EL (cell line): ENCODE measurements at regions not wholly inside any gene's neighbourhood (a gene's known extent, or its start where the extent isn't known, plus 50 kb on each side); places are given as distances from the start of the nearest gene placed in this dataset.
"Not testable (repeated sequence)": the region's sequence is repeated elsewhere in the genome, so short reads cannot be mapped to it uniquely, and the experiment has no call there.

Experiments used
- DNase-seq: peaks from one replicate; pipeline ENCODE4 v3.0.0-alpha.2; 2016

DNA sequence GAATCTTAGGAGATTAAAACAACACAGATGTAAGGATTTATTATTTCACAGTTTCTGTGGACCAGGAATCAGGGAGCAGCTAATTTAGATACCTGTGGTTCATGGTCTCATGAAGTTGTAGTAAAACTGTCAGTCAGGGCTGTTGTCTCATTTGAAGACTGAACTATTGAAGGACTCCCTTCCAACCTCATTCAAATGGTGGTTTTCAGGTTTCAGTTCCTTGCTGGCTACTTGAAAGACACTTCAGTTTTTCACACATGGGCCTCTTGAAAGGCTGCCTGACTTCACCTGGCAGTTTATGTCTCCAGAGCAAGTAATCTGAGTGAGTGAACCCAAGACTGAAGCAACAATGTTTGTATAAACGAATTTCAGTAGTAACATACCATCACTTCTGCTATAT is 915.9 kb downstream of the PLA2G4A start:
- no peak for DNase-seq

DNA sequence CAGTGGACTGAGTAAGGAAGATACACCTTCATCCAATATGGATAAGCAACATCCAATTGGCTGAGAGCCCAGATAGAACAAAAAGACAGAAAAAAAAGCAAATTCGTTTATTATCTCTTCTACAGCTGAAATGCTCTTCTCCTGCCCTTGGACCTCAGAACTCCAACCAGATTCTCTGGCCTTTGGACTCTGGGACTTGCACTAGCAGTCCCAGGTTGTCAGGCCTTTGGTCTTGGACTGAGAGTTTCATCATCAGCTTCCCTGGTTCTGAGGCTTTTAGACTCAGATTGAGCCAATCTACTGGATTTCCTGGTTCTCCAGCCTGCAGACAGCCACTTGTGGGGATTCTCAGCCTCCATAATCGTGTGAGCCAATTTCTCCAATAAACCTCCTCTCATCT is 926.8 kb downstream of the PLA2G4A start:
- DNase-seq, result no peak

DNA sequence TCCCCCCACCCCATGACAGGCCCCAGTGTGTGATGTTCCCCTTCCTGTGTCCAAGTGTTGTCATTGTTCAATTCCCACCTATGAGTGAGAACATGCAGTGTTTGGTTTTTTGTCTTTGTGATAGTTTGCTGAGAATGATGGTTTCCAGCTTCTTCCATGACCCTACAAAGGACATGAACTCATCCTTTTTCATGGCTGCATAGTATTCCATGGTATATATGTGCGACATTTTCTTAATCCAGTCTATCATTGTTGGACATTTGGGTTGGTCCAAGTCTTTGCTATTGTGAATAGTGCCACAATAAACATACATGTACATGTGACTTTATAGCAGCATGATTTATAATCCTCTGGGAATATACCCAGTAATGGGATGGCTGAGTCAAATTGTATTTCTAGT is 927.9 kb downstream of the PLA2G4A start:
- DNase-seq, result not testable (repeated sequence)

DNA sequence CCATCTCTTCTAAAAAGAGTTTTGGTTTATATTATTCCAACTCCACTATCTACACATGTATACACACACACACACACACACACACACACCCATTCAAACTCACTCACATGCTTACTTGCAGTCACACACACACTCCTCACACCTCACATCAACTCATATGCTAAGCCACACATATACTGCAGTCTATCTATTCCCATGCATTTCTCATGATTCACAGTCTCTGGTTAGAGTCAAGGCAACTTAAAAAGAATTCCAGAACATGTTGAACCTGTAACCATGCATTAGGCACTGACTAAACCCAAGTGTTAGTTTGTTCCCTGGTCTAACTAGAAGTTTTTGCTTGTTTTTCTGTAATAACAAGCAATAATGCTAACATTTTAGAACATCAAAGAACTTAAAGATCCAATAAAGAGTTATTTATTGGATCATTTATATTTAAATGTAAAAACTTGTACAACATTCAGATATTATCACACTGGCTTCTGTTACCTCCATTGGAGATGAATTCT is 931.1 kb downstream of the PLA2G4A start:
- DNase-seq, result no peak

DNA sequence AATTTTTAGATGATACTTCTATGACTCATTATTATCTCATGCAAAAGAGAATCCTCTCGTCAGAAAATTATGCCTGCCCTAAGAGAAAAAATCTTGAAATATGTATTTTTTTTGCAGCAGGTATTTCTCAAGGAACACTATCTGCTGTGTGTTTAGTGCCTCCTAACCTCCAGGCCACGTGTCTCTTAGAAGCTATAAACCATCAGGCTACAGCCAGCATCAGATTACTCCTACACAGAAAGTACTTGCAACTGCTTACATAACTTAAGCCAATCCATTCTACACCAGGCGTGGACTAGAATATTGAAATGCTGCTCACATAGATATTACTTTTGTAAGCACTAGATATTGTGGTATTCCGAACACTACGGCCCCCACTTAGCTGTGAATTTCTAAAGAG is 933.4 kb downstream of the PLA2G4A start:
- no peak for DNase-seq

DNA sequence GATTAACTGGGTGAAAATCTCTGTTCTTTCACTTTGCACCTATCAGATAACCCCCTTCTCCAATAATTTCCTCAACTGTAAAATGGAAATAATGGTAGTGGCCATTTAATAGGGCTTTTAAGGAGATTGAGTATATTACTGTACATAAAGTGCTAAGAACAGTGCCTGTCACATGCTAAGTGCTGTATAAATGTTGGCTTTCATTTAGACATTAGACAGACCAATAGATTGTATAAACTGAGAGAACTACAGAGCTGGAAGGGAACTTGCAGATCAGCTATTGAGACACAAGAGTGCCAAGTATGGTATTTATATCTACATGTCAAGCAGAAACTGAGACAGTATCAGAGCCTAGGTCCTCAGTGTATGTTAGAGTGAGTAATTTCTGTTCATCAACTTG is 934.7 kb downstream of the PLA2G4A start:
- DNase-seq, result no peak

DNA sequence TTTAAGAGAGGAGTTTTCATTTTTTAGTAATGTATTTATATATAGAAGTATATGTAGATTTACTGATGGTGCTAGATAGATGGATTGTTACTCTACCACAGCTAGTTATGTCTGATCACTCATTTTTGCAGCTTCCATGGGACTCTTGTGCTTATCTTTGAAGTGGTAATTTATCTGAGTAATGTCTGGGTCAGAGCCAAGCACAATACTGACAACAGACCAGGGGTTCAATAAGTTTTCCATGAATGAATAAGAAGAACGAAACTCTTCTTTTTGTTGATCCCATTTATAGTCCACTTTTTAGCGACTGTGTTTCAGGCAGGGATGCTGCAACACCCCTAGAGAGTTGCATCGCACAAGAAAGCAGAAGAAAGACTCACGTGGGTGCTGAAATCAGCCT is 935.2 kb downstream of the PLA2G4A start:
- DNase-seq, result no peak

DNA sequence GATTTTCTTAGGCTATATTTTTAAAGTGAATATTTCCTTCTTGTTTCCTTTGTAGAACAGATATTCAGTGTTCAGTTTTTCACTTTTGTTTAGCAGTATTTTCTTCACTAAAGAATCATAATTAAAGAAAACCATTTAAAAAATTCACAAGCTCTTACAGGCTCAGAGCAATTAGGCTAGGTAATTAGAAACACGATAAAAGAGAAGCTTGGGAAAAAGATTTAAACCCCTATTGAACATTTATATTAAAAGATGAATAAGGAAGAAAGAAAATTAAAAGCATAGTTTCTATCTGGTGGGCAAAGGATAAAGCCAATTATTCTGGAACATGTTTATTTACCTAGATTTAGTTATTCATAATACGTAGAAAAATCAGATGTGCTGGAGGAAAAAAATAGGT is 942.6 kb downstream of the PLA2G4A start:
- DNase-seq, result no peak

DNA sequence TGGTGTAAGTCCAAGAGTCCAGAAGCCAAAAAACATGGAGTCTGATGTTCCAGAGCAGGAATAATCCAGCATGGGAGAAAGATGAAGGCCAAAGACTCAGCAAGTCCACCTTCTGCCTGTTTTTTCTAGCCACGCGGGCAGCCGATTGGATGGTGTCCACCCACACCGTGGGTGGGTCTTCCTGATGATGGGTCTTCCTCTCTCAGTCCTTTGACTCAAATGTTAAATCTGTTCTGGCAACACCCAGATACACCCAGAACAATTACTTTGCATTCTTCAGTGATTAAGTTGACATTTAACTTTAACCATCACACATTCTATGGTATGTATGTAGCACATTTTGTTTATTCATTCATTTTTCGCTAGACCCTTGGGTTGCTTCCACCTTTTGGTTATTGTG is 944.4 kb downstream of the PLA2G4A start:
- no peak for DNase-seq

DNA sequence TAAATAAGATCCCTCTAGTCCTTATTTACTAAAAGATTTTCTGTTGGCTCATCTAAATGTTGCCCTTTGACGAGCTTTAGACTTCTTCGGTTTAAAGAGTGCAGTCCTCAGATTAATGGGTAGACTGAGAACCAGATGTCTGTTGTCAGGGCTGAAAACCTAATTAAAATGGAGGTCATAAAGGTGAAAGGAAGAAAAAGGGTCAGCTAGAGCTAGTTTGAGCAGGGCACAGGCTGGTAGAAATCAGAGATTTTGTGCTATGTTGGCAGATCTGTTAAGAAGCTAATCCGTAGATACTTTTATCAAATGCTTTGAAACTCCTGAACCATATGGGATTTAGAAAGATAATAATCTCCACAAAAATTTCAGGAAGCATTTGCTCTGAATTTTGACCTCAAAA is 959.0 kb downstream of the PLA2G4A start:
- no peak for DNase-seq

DNA sequence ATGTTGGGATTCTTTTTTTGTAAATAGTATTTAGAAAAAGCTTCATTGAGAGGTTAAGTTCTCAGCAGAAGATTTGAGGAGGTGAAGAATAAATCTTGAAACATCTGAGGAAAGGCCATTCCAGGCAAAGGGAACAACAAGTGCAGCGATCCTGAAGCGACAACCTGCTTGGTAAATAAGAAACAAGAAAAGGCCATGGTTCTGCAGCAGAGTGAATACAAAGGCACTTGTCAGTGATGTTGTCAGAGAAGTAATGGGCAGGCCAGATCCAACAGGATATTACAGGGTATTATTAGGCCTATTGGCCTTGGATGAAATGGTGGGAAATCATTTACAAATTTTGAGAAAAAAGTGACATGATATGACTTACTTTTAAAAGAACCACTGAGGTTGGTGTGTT is 960.0 kb downstream of the PLA2G4A start:
- DNase-seq, result no peak

DNA sequence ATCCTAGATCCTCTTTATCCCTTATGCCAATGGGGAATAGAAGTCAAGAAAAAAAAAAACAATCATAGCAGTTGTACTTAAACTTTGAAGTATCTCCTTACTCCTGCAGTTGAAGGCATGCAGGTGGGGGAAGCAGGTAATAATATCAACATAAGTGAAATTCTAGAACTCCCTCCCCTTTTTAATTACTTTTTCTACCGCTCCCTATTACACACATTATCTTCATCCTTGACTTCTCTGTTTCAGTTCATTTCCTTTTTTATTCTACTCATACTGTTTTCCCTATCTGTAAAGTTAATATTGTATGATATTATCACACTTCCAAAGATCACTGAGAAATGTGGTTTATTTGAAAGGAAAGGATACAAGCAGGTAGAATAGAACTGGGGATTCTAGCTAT is 962.0 kb downstream of the PLA2G4A start:
- no peak for DNase-seq

DNA sequence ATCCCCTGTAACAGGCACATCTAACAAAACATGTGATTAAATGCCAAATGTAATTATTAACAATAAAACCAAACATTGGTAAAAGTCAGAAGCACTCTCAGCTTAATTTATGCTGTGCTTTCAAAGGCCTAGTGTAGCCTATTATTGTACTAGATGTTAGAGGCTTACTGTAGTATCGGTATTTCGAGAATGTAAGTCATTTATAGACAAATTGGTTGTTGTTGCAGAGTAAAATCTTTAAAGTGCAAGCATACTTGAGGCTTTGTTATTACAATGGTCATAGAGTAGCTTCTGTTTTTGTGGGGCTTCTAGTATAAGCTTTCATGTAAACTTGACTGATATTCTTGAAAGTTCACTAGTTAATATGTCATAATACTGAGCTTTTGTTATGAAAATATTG is 965.8 kb downstream of the PLA2G4A start:
- no peak for DNase-seq

DNA sequence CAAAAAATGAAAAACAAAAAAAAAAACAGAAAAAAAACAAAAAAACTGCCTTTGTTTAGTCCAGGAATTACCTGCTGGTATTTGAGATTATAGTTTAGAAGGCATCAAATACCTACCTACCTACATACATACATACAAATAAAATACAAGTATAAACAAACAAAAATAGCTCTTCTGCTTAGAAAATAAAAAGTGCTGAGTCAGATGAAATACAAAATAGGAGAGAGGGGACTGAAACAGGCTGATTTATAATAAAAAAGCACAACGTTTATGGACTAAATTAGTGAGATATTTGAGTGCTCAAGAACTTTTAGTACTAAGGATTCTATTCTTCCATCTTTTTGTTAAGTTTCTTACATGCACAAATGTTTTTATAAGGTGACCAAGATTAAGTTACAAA is 980.8 kb downstream of the PLA2G4A start:
- no peak for DNase-seq

DNA sequence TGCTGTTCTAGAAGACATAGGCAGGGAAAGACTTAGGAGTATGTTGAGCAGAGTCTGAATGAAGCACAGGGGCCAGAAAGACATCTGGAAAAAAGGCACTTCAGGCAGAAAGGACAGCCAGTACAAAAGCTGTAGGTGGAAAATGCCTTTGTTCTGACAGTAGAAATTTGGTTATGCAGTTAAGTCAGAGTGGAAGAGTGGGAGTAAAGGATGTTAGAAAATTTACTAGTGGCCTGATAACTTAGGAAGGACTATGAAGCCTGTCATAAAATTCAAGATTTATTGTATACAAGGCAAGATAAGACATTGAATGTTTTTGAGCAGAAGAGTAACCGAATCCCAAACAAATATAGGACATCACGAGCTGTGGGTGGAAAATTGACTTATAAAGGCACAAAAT is 987.9 kb downstream of the PLA2G4A start:
- no peak for DNase-seq

DNA sequence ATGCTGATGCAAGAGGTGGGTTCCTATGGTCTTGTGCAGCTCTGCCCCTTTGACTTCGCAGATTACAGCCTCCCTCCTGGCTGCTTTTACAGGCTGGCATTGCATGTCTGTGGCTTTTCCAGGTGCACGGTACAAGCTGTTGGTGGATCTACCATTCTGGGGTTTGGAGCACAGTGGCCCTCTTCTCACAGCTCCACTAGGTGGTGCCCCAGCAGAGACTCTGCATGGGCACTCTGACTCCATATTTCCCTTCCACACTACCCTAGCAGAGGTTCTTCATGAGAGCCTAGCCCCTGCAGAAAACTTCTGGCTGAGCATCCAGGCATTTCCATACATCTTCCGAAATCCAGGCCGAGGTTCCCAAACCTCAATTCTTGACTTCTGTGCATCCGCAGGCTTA is 989.0 kb downstream of the PLA2G4A start:
- no peak for DNase-seq

DNA sequence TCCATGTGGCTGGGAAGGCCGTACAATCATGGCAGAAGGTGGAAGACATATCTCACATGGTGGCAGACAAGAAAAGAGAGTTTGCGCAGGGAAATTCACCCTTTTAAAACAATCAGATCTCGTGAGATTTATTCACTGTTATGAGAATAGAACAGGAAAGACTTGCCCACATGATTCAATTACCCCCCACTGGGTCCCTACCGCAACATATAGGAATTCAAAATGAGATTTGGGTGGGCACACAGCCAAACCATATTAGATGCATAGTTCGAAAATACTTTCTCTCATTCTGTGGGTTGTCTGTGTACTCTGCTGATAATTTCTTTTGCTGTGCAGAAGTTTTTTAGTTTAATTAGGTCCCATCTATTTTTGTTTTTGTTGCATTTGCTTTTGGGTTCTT is 990.3 kb downstream of the PLA2G4A start:
- DNase-seq, result no peak

DNA sequence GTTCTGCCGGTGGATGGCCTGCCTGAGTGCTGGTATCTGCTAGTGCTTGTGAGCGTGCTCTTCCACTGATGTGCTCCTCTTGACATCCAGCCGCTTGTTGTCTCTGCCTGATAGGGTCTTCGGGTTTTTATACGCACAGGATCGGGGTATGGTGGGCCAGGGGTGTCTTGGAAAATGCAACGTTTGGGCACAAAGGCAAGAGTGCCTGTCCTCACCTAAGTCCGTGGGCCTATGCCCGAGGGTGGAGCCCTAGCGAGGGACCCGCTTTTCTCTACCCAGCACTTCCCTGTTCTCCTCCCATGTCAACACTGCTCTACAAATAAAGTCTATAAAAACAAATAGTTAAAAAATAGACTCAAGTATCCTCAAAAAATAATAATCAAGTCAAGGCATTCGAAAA is 1007.8 kb downstream of the PLA2G4A start:
- DNase-seq, result no peak

DNA sequence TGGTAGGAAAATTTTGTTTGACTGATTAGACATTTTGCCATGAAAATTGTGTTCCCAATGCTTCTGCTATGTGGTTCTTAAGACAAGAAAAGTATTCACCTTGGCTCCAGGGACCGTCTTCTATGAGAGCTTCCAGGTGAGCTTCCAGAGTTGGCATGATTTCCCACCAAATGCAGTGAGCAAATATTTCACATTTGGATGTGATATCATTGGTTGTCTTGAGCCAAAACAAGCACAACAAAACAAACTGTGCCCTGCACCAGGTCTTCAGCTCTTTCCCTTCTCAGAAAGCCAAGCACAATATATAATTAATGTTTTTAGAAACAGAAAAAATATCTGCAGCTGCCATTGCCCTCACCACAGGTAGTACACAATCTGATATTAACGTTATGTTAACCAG is 1009.0 kb downstream of the PLA2G4A start:
- no peak for DNase-seq

DNA sequence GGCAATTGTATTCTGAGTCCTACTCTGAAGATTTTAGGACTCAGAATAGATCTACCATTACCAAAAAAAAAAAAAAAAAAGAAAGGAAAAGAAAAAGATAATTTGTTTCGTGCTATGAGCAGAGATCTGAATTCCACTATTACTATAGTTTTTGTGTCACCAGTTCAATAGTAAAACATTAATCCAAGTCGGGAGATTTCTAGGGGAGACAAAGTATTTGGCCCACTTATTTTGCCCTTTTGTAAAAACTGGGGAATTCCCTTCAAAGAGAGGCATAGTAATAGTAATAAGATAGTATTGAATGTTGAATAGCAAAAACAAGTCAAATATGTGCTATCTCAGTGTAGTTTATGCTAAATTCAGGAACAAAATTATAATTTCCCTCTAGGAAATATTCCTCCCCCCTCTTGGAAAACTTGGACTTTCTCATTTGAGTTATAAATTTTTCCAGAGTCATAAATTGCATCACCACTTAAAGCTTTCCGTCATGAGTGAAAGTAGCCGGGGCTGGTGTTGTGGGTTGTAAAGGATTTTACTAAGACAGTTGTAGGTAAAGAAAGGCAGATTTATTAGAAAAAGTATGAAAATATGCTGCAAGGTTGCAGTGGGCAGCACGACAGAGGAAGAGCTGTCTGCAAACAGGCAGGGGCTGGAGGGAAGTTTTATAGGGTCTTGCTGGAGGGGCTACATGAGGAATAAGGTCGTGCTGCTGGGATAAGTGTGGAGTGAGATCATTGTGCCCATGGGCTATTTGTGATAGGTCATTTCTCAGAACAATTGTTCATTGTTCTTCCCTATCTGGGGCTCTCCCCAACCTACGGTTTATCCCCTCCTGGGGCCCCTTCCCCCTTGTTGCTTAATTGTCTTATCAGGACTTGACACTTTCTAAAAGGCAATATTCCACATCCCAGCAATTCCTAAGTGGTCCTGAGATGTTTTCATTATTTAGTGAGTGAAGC is 1009.9 kb downstream of the PLA2G4A start:
- DNase-seq, result no peak

DNA sequence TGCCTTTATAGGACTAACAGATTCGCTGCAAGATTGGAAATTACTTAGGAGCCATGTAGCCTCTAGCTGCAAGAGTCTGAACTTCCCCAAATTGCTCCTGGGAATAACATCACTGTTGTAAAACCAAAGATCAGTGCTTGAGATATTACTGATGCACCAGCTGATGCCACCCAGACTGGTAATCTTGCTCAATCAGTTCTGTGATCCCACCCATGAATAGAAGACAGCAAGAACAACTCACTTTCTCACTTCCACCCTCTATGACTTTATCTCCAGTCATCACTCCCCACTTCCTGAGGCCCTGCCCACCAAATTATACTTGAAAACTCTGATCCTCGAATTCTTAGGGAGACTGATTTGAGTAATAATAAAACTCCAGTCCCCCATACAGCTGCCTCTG is 1011.1 kb downstream of the PLA2G4A start:
- no peak for DNase-seq

DNA sequence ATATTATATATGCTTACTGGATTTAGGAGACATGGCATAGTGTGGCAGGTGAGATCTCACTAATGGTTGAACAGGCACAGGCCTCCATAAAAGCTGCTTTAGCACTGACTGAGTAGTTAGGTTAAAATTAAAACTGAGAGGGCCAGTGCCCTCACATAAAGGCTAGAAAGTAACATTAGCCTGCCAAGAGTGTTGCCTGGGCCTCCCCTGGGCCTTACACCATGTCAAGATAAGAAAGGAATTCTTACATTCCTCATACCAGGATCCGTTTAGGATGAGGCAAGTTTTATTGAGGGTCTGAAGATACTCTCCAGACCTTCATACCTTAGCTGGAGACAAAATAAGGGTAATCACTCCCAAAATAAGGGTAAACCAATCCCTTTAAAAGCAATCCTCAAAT is 1011.8 kb downstream of the PLA2G4A start:
- DNase-seq, result peak; percentile 2

DNA sequence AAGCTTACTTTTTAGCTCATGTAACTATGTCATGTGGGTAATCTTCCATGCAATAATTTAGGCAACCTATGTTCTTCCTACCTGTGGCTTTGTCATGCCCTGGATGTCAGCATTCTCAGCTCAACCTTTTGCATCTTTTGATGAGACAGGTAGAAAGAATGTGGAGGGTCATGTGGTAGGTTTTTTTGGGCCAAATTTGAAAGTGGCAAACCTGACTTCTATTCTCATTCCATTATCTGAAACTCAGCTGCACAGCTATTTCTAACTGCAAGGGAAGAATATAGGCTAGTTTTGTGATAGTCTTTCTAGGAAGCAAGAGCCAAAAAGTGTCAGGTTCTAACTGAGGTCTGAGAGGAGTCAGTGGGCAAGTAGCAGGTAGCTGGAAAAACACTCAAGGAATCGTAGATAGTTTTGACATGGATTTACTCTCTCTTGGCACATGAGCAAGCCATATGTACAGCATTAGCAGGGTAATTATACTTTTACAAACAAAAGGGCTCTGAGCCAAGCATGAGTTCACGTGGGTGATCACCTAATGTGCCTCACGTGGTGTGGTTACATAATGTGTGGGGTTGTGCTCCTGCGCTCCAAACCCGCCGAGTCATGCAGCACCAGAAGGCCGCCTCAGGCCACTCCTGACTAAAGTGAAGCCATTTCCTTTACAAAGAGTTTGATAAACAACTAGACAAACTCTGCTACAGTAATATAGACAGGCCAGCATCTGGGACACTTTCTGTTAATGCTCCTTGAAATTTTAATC is 1013.8 kb downstream of the PLA2G4A start:
- DNase-seq, result peak; percentile 52

DNA sequence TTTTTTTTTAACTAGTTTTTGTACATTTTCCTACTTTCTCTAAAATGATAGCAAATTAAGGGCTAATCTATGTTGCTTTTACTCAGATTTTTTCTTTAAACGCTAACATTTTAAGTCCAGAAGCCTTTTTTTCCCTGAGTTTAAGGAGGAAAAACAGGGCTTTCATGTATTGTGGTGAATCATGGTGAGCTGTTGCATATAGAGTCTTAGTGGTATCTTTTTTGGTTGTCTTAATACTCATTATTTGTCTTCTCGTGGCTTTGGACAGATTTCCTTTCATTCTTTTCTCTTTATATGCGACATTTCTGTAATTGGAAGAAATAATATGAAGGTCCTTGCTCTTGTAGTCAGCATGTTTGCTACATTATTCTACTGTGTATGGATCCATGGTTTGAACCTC is 1015.6 kb downstream of the PLA2G4A start:
- no peak for DNase-seq
